ENCODE measurements at regions not wholly inside any gene's neighbourhood (a gene's known extent, or its start where the extent isn't known, plus 50 kb on each side); places are given as distances from the start of the nearest gene placed in this dataset.

- TF ChIP-seq, protein P1, sequence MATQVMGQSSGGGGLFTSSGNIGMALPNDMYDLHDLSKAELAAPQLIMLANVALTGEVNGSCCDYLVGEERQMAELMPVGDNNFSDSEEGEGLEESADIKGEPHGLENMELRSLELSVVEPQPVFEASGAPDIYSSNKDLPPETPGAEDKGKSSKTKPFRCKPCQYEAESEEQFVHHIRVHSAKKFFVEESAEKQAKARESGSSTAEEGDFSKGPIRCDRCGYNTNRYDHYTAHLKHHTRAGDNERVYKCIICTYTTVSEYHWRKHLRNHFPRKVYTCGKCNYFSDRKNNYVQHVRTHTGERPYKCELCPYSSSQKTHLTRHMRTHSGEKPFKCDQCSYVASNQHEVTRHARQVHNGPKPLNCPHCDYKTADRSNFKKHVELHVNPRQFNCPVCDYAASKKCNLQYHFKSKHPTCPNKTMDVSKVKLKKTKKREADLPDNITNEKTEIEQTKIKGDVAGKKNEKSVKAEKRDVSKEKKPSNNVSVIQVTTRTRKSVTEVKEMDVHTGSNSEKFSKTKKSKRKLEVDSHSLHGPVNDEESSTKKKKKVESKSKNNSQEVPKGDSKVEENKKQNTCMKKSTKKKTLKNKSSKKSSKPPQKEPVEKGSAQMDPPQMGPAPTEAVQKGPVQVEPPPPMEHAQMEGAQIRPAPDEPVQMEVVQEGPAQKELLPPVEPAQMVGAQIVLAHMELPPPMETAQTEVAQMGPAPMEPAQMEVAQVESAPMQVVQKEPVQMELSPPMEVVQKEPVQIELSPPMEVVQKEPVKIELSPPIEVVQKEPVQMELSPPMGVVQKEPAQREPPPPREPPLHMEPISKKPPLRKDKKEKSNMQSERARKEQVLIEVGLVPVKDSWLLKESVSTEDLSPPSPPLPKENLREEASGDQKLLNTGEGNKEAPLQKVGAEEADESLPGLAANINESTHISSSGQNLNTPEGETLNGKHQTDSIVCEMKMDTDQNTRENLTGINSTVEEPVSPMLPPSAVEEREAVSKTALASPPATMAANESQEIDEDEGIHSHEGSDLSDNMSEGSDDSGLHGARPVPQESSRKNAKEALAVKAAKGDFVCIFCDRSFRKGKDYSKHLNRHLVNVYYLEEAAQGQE (IDR thresholded peaks at IDR 0.05; ENCODE audit: insufficient read depth in 1 of 2, low read depth in 2 of 2, low read length in 2 of 2): no peak
- no peak for TF ChIP-seq TAF1 (IDR thresholded peaks at IDR 0.05; ENCODE audit: borderline replicate concordance, insufficient read depth, low read length)
- TF ChIP-seq POLR2AphosphoS5 (IDR thresholded peaks at IDR 0.05; ENCODE audit: low read depth, low read length): no peak
- no peak for TF ChIP-seq SIN3A (IDR thresholded peaks at IDR 0.05; ENCODE audit: borderline replicate concordance, insufficient read depth, low read length)
- TF ChIP-seq FOXP2 (optimal IDR thresholded peaks at IDR 0.05; ENCODE audit: borderline replicate concordance, extremely low read depth, extremely low read length, insufficient read depth): no peak
These were observed 419.4 kb downstream of the GALC start for GRCh38 chr14:87573591-87573990.

- no peak for TF ChIP-seq SIN3A (IDR thresholded peaks at IDR 0.05; ENCODE audit: borderline replicate concordance, insufficient read depth, low read length)
- no peak for TF ChIP-seq FOXP2 (optimal IDR thresholded peaks at IDR 0.05; ENCODE audit: borderline replicate concordance, extremely low read depth, extremely low read length, insufficient read depth)
- TF ChIP-seq, protein P1 (IDR thresholded peaks at IDR 0.05; ENCODE audit: insufficient read depth in 1 of 2, low read depth in 2 of 2, low read length in 2 of 2): no peak
- no peak for TF ChIP-seq TAF1 (IDR thresholded peaks at IDR 0.05; ENCODE audit: borderline replicate concordance, insufficient read depth, low read length)
- TF ChIP-seq POLR2AphosphoS5 (IDR thresholded peaks at IDR 0.05; ENCODE audit: low read depth, low read length): no peak
These were observed 425.2 kb downstream of the GALC start for GRCh38 chr14:87567618-87568295.

GRCh38 chr14:87566991-87567390 lies 426.0 kb downstream of the GALC start:
- TF ChIP-seq, protein P1 (IDR thresholded peaks at IDR 0.05; ENCODE audit: insufficient read depth in 1 of 2, low read depth in 2 of 2, low read length in 2 of 2): no peak
- TF ChIP-seq FOXP2 (optimal IDR thresholded peaks at IDR 0.05; ENCODE audit: borderline replicate concordance, extremely low read depth, extremely low read length, insufficient read depth) (no peak), SIN3A (IDR thresholded peaks at IDR 0.05; ENCODE audit: borderline replicate concordance, insufficient read depth, low read length) (no peak), POLR2AphosphoS5 (IDR thresholded peaks at IDR 0.05; ENCODE audit: low read depth, low read length) (no peak), TAF1 (IDR thresholded peaks at IDR 0.05; ENCODE audit: borderline replicate concordance, insufficient read depth, low read length) (no peak)

DNA sequence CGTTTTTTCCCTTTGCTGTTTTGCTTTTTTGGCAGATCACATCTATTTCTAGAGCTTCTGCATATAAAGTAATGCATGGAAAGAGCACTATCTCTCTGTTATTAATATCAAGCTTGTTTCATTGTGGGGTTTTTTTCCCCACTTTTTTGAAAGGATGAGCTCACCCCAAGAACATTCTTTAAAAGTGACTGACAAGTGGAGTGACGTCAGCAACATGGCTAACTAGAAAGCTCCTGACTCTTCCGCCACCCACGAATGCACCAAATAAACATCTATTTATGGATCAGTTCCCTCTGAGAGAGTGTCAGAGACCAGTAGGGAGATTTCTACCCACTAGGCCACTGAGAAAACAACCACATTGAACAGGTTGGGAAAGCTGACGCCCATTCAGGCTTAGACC lies 445.4 kb downstream of the GALC start:
- TF ChIP-seq, protein P1 (IDR thresholded peaks at IDR 0.05; ENCODE audit: insufficient read depth in 1 of 2, low read depth in 2 of 2, low read length in 2 of 2): no peak
- no peak for TF ChIP-seq FOXP2 (optimal IDR thresholded peaks at IDR 0.05; ENCODE audit: borderline replicate concordance, extremely low read depth, extremely low read length, insufficient read depth)
- no peak for TF ChIP-seq SIN3A (IDR thresholded peaks at IDR 0.05; ENCODE audit: borderline replicate concordance, insufficient read depth, low read length)
- no peak for TF ChIP-seq POLR2AphosphoS5 (IDR thresholded peaks at IDR 0.05; ENCODE audit: low read depth, low read length)
- no peak for TF ChIP-seq TAF1 (IDR thresholded peaks at IDR 0.05; ENCODE audit: borderline replicate concordance, insufficient read depth, low read length)

Data from PFSK-1 (cell line).